GM12891 (cell line): ENCODE measurements at regions not wholly inside any gene's neighbourhood (a gene's known extent, or its start where the extent isn't known, plus 50 kb on each side); places are given as distances from the start of the nearest gene placed in this dataset.

Experiments
- PAX5 ChIP-seq: IDR thresholded peaks from 2 replicates; pipeline ENCODE4 v1.6.1; 2011; ENCODE audit warnings: low read length, moderate library complexity, mild to moderate bottlenecking; ENCODE audit not compliant: insufficient read depth, severe bottlenecking
- POLR2A ChIP-seq: IDR thresholded peaks from 2 replicates; pipeline ENCODE4 v1.6.1; 2011; ENCODE audit warnings: low read depth, low read length, control low read depth
- POLR2AphosphoS5 ChIP-seq: IDR thresholded peaks from 2 replicates; pipeline ENCODE4 v1.6.1; 2011; ENCODE audit warnings: low read depth, low read length, control low read depth
- SPI1 ChIP-seq: IDR thresholded peaks from 2 replicates; pipeline ENCODE4 v1.6.1; 2011; ENCODE audit warnings: low read depth, low read length, control low read depth
- TAF1 ChIP-seq: IDR thresholded peaks from 2 replicates; pipeline ENCODE4 v1.6.1; 2011; ENCODE audit warnings: low read depth, low read length, control low read depth

DNA sequence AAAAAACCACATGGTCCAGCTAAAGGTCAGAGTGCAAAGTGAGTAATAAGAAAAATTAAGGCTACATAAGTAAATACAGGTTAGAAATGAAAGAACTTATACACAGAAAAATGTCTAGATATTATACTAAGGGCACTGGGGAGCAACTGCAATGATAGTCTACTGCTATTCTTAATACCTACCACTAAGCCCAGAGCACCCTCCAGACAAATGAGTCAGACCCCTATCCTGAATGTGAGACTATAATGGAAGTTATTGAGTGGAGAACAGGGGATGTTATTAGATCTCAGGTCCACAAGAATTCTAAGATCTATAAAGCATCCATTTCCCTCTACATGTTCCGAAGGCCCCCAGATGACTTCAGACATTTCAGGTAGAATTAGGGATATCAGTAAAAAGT is 438.3 kb downstream of the PRELID2 start:
- no peak for TF ChIP-seq POLR2AphosphoS5
- TF ChIP-seq POLR2A: no peak
- no peak for TF ChIP-seq TAF1
- no peak for TF ChIP-seq SPI1
- no peak for TF ChIP-seq PAX5
